Fibroblast of lung (primary cell): ENCODE measurements at regions not wholly inside any gene's neighbourhood (a gene's known extent, or its start where the extent isn't known, plus 50 kb on each side); places are given as distances from the start of the nearest gene placed in this dataset.
"Not testable (repeated sequence)": the region's sequence is repeated elsewhere in the genome, so short reads cannot be mapped to it uniquely, and the experiment has no call there.

ENCODE experiments used
- DNase-seq, 2 donors: peaks; one replicate each; pipeline versions ENCODE4 v3.0.0 to v3.0.0-alpha.2; 2010; ENCODE audit warnings: low read depth in 2 of 2
- H2AFZ ChIP-seq: 2 replicates; pipeline ENCODE4 v1.5.1; 2012; ENCODE audit warnings: low read length, control low read depth, inconsistent platforms
- H3K27ac ChIP-seq: 2 replicates; pipeline ENCODE4 v1.5.1; 2011; ENCODE audit warnings: low read length, control low read depth; ENCODE audit not compliant: insufficient read depth
- H3K27me3 ChIP-seq: 2 replicates; pipeline ENCODE4 v1.5.1; 2011; ENCODE audit warnings: mild to moderate bottlenecking, low read length; ENCODE audit not compliant: control insufficient read depth, insufficient read depth
- H3K36me3 ChIP-seq: 2 replicates; pipeline ENCODE4 v1.5.1; 2011; ENCODE audit warnings: low read length; ENCODE audit not compliant: control insufficient read depth, insufficient read depth
- H3K4me1 ChIP-seq: 2 replicates; pipeline ENCODE4 v1.5.1; 2011; ENCODE audit warnings: low read length; ENCODE audit not compliant: control insufficient read depth, insufficient read depth; ENCODE audit errors: extremely low read depth
- H3K4me2 ChIP-seq: 2 replicates; pipeline ENCODE4 v1.5.1; 2011; ENCODE audit warnings: low read length, control low read depth; ENCODE audit not compliant: insufficient read depth; ENCODE audit errors: extremely low read depth
- H3K4me3 ChIP-seq, 4 experiments: fragments of 200-600 bp in 1 of 4; sonication (generic) in 1 of 4; replicated peaks in 1 of 4; 2 replicates each; pipeline ENCODE4 v1.5.1; 2011 to 2016; ENCODE audit warnings: low read length in 4 of 4, low read depth in 3 of 4, mild to moderate bottlenecking in 3 of 4, control low read depth in 2 of 4, inconsistent platforms in 1 of 4, mixed read lengths in 1 of 4; ENCODE audit not compliant: insufficient read depth in 1 of 4; ENCODE audit errors: control extremely low read depth in 1 of 4
- H3K79me2 ChIP-seq: 2 replicates; pipeline ENCODE4 v1.5.1; 2012; ENCODE audit warnings: mild to moderate bottlenecking, low read length, inconsistent platforms; ENCODE audit not compliant: control insufficient read depth, insufficient read depth
- H3K9ac ChIP-seq: 2 replicates; pipeline ENCODE4 v1.5.1; 2011; ENCODE audit warnings: mild to moderate bottlenecking, low read length, control low read depth; ENCODE audit not compliant: insufficient read depth
- H3K9me3 ChIP-seq: 2 replicates; pipeline ENCODE4 v1.5.1; 2012; ENCODE audit warnings: low read depth, low read length; ENCODE audit not compliant: control insufficient read depth, insufficient read depth
- H4K20me1 ChIP-seq: 2 replicates; pipeline ENCODE4 v1.5.1; 2011; ENCODE audit warnings: low read length; ENCODE audit not compliant: control insufficient read depth, insufficient read depth; ENCODE audit errors: extremely low read depth
- CTCF ChIP-seq, 2 donors: IDR thresholded peaks in 1 of 2; conservative IDR thresholded peaks in 1 of 2; 1 replicate in 1 of 2; 2 replicates in 1 of 2; pipeline ENCODE4 v1.5.1; 2011 to 2012; ENCODE audit warnings: low read length in 2 of 2, control low read depth in 1 of 2, inconsistent platforms in 1 of 2, low read depth in 1 of 2, mild to moderate bottlenecking in 1 of 2
- EZH2 ChIP-seq: IDR thresholded peaks from 2 replicates; pipeline ENCODE4 v1.5.1; 2012; ENCODE audit warnings: low read length, control low read depth, mild to moderate bottlenecking; ENCODE audit errors: missing control alignments

GRCh38 chr12:4833524-4833923, 76.2 kb upstream of the KCNA1 start:
- DNase-seq, result no peak
- no peaks in the 10 kb centered on the region for H3K79me2 ChIP-seq
- no peaks in the 10 kb centered on the region for H3K4me1 ChIP-seq
- H3K36me3 ChIP-seq, result no peaks in the 10 kb centered on the region
- no peak overlapping the region for H3K27ac ChIP-seq
- no peak overlapping the region for H2AFZ ChIP-seq
- H3K27me3 ChIP-seq, result no peaks in the 10 kb centered on the region
- no peak overlapping the region for H3K4me2 ChIP-seq
- no peak overlapping the region for H3K4me3 ChIP-seq
- H3K9ac ChIP-seq, result no peak overlapping the region
- no peaks in the 10 kb centered on the region for H4K20me1 ChIP-seq
- TF ChIP-seq CTCF (conservative IDR thresholded peaks at IDR 0.05 in 1 of 2, IDR thresholded peaks at IDR 0.05 in 1 of 2; ENCODE audit: low read depth in 1 of 2, low read length in 2 of 2) (no peak), EZH2 (no peak)
- no peaks in the 10 kb centered on the region for H3K9me3 ChIP-seq

GRCh38 chr12:4842401-4842800, 67.3 kb upstream of the KCNA1 start:
- not testable (repeated sequence) for H3K4me1 ChIP-seq, H3K27me3 ChIP-seq, H3K9me3 ChIP-seq, H3K36me3 ChIP-seq, H2AFZ ChIP-seq, H3K4me3 ChIP-seq, H3K9ac ChIP-seq, H3K27ac ChIP-seq, DNase-seq, H3K79me2 ChIP-seq, H4K20me1 ChIP-seq, H3K4me2 ChIP-seq

- Histone ChIP-seq H3K9me3 (no peaks in the 10 kb centered on the region), H3K9ac (no peak overlapping the region), H3K4me2 (no peak overlapping the region), H3K4me1 (no peaks in the 10 kb centered on the region), H3K27me3 (no peaks in the 10 kb centered on the region), H3K79me2 (no peaks in the 10 kb centered on the region), H3K27ac (no peak overlapping the region), H4K20me1 (no peaks in the 10 kb centered on the region), H3K4me3 (no peak overlapping the region), H2AFZ (no peak overlapping the region), H3K36me3 (no peaks in the 10 kb centered on the region)
- no peak for TF ChIP-seq EZH2
- TF ChIP-seq CTCF (conservative IDR thresholded peaks at IDR 0.05 in 1 of 2, IDR thresholded peaks at IDR 0.05 in 1 of 2; ENCODE audit: low read depth in 1 of 2, low read length in 2 of 2), result no peak
- DNase-seq, result no peak
These were observed 65.8 kb upstream of the KCNA1 start for GRCh38 chr12:4843907-4844306.

- no peaks in the 10 kb centered on the region for H3K9me3 ChIP-seq
- no peak for TF ChIP-seq CTCF (conservative IDR thresholded peaks at IDR 0.05 in 1 of 2, IDR thresholded peaks at IDR 0.05 in 1 of 2; ENCODE audit: low read depth in 1 of 2, low read length in 2 of 2)
- no peak for TF ChIP-seq EZH2
- no peaks in the 10 kb centered on the region for H3K79me2 ChIP-seq
- H3K27ac ChIP-seq, result no peak overlapping the region
- H2AFZ ChIP-seq, result no peak overlapping the region
- no peaks in the 10 kb centered on the region for H4K20me1 ChIP-seq
- no peaks in the 10 kb centered on the region for H3K4me1 ChIP-seq
- H3K27me3 ChIP-seq, result no peaks in the 10 kb centered on the region
- H3K4me2 ChIP-seq, result no peak overlapping the region
- H3K36me3 ChIP-seq, result no peaks in the 10 kb centered on the region
- H3K4me3 ChIP-seq, result no peak overlapping the region
- H3K9ac ChIP-seq, result no peak overlapping the region
- no peak for DNase-seq
These were observed 62.0 kb upstream of the KCNA1 start for GRCh38 chr12:4847713-4848112.
